ENCODE measurements at regions not wholly inside any gene's neighbourhood (a gene's known extent, or its start where the extent isn't known, plus 50 kb on each side); places are given as distances from the start of the nearest gene placed in this dataset.

DNA sequence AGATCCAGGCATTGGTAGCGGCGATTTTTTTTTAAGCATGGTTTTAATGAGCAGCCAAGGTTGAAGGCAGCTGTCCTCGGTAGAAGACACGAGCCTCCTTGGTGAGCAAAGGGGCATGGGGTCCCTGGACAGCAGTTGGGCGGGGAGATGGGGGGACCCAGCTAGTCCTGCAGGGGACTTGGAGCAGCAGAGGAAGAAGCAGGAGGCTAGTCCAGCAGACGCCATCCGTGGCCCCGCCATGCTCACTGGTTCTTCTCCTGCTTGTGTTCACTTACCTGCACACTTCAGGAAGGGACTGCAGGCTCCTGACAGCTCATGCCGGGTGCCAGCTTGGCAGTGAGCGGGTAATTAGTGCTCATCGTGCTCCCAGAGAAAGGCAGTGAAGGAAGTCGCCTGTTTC is 130.2 kb upstream of the CDH5 start:
- TF ChIP-seq POLR2AphosphoS5 (IDR thresholded peaks at IDR 0.05; ENCODE audit: borderline replicate concordance, low read depth, low read length) (no peak), EZH2 (IDR thresholded peaks at IDR 0.05) (no peak)
